Choroid plexus epithelial cell (primary cell): ENCODE measurements at regions not wholly inside any gene's neighbourhood (a gene's known extent, or its start where the extent isn't known, plus 50 kb on each side); places are given as distances from the start of the nearest gene placed in this dataset.

Experiments used
- DNase-seq: peaks from one replicate; pipeline ENCODE4 v3.0.0-alpha.2; 2010; ENCODE audit warnings: low read depth
- H3K4me3 ChIP-seq: 2 replicates; pipeline ENCODE4 v1.5.1; 2011; ENCODE audit warnings: low read depth, mild to moderate bottlenecking, control low read depth, low read length, moderate library complexity
- TF ChIP-seq, protein P1 (sequence below): conservative IDR thresholded peaks from 2 replicates; pipeline ENCODE4 v1.5.1; 2011; ENCODE audit warnings: low read depth, mild to moderate bottlenecking, control low read depth, inconsistent platforms, low read length, moderate library complexity

DNA sequence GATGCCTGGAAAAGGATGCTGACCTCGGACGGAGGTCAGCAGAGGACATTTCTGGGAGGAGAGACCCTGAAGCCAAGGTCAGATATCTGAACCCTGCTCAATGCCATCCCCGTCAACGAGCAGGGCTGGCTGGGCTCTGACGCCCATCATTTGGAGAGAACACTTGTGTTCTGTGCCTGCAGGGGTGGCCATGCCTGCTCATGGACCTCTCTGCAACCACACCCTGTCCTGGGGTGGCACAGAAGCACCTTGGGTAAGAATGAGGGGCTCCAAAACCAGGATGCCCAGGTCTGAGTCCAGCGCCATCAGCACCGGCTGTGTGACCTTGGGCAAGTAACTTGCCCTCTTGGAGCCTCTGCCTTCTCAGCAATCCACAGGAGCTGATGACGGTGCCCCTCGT, 293.7 kb upstream of the FOXF1 start:
- no peak overlapping the region for H3K4me3 ChIP-seq
- no peak for DNase-seq
- TF ChIP-seq, protein P1, sequence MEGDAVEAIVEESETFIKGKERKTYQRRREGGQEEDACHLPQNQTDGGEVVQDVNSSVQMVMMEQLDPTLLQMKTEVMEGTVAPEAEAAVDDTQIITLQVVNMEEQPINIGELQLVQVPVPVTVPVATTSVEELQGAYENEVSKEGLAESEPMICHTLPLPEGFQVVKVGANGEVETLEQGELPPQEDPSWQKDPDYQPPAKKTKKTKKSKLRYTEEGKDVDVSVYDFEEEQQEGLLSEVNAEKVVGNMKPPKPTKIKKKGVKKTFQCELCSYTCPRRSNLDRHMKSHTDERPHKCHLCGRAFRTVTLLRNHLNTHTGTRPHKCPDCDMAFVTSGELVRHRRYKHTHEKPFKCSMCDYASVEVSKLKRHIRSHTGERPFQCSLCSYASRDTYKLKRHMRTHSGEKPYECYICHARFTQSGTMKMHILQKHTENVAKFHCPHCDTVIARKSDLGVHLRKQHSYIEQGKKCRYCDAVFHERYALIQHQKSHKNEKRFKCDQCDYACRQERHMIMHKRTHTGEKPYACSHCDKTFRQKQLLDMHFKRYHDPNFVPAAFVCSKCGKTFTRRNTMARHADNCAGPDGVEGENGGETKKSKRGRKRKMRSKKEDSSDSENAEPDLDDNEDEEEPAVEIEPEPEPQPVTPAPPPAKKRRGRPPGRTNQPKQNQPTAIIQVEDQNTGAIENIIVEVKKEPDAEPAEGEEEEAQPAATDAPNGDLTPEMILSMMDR: no peak

DNA sequence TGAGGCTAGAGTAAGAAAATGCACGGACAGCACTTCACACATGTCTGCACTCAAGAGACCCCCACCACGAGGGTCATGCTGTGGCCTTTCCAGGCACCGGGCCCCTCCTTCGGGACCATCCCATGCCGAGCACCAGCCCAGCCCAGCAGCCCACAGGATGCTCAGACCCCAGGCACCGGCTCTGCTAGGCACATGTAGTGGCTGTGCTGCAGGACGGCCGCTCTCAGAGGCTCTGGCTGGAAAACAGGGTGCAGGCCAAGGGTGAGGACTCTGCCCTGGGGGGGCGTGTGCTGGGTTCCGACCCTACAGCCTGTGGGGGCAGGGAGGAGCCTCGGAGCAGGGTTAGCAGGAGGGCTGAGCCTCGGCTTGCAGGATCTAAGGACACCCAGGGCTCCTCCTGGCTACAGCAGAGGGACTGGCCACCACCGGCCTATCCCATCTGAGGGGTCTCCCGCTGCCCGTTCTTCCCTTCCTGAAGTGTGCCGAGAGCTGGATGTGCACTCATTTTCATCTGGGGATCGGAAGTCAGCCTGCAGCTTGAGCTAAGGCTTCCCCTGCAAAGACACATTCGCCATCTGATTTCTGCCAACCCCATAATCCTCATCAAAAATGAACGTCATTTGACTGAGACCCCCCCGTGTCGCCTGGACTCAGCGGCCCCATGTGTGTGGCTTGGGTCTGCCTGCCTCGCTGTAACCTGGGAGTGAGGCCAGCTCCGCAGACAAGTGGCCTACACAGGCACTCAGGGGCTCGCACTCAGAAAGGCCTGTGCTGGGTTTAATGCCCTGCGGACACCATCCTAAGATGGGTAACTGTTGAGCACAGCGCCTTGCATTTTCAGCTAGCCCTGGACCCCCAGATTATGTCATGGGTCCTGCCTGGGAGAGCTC, 293.1 kb upstream of the FOXF1 start:
- no peak overlapping the region for H3K4me3 ChIP-seq
- DNase-seq: no peak
- TF ChIP-seq, protein P1: no peak

DNA sequence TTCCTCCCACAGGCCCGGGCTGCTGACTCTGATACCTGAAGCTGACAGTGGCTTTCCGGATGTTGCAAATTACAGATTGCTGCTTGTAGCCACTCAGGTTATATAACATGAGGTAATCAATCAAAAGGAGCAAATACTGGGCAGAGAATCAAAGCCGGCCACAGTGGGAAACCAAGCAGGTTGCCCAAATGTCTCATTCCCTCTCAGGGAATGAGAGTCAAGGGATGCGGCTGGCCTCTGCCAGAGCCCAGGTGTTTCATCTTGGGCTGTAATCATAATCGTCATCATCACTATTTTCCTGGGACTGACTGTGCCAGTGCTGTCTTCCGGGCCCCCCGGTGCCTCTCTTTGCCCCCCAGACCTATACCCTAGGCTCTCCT, 292.4 kb upstream of the FOXF1 start:
- DNase-seq: no peak
- no peak overlapping the region for H3K4me3 ChIP-seq
- TF ChIP-seq, protein P1: no peak

DNA sequence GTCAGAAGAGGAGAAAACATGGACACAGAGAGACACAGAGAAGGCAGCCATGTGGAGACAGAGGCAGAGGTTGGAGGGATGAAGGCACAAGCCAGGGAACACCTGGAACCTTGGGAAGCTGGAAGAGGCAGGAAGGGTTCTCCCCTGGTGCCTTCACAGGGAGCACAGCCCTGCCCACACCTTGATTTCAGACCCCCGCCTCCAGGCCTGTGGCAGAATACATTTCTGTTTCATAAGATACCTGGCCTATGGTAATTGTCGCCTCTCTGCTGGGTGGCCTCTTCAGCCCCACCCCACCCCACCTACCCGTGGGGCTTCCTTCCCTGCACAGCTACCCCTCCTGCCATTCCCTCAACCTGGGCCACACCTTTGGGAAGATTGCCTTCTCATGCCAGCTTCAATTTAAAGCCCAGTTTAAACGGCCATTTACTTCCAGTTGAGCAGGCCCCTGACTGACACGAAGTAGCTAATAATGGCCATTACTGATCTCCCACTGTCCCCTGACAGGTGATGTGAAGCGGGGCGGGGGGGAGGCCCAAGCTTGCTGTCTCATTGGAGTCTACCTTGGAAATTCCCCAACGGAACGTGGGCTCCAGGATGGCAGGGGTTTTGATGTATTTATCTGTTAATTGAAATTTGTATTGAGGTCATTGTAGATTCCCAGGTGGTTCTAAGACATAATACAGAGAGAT, 291.7 kb upstream of the FOXF1 start:
- no peak overlapping the region for H3K4me3 ChIP-seq
- no peak for DNase-seq
- TF ChIP-seq, protein P1: no peak

DNA sequence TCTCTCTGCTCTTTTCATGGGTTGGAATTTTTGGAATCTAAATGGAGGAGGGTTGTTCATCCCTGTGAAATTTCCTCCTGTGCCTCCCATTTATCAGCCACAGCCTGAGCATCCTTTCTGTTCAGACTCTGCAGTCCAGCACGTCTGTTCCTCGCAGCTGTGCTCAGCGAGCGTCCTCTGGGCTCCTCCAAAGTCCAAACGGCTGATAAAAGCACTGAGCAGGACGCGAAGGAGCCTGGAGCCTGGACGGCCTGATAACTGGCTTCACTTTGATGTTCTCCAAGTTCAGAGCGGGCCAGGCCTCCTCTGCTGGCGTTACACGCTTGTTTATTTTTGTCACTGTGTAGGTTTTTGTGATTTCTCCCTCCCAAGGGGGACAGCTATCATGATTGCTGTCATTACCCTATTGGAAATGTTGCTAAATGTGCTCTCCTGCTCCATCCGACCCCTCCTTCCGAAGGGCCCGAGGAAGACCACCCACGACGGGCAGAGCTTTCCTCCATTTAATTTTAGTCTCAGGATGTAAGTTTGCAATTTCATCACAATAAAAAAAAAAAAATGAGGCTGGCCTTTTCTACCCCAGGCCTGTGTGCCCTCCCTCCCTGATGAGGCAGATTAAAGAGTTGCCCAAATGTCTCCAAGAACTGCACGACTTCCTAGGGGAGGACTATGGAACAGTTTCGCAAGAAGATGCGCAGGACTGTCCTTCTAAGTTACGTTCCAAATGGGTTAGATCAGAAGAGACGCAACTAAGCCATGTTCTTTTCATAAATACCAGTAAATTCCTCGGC, 290.5 kb upstream of the FOXF1 start:
- no peak overlapping the region for H3K4me3 ChIP-seq
- TF ChIP-seq, protein P1: no peak
- DNase-seq: no peak

DNA sequence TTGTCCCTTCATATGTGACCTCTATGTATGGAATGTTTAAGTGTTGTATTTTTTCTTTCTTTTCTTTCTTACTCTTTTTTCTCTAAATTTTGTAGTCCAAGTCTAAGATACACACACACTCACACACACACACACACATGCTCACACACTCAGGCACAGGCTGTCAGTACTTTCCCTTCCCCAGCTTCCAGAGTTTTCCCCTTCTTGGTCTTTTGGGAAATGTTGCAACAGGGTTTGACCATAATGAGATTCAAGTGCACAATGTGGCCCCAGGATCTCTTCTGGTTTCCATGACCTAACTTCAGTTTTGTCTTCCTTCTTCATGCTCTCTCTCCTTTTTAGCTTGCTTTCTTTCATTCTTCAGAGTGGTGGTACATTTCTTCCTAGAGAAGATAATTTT, 289.8 kb upstream of the FOXF1 start:
- TF ChIP-seq, protein P1: no peak
- DNase-seq: no peak
- H3K4me3 ChIP-seq: no peak overlapping the region
